ENCODE measurements at regions not wholly inside any gene's neighbourhood (a gene's known extent, or its start where the extent isn't known, plus 50 kb on each side); places are given as distances from the start of the nearest gene placed in this dataset.

DNA sequence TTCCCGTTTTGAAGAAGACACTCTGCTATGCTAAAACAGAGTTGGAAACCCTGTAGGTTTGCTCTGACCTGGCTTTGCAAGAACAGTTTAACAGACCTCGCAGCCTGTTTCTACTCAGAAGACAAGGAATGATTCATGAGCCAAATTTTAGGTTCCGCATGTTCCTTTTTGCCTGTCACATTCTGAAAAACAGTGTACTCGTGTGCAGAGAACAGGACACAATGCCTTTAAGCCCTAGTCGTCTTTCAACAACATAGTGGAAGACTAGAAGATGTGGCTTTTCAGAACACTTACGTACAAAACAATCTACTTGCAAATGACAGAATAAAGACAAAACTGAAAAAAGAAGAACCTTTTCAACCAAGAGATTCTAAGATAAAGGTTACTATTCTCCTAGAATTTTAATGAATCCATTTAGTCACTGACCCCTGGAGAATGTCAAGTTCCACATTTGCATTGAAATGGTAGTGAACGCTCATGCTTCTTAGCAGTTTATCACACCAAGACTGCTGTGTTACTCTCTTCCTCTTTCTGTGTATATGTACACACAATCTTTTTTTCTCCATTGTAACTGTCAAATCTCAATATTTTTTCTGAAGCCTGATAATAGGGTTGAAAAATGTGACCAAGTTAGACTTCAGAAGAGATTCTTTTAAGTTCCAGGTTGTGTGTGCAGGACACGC is 220.7 kb upstream of the NRSN1 start:
- TF ChIP-seq, protein P1, sequence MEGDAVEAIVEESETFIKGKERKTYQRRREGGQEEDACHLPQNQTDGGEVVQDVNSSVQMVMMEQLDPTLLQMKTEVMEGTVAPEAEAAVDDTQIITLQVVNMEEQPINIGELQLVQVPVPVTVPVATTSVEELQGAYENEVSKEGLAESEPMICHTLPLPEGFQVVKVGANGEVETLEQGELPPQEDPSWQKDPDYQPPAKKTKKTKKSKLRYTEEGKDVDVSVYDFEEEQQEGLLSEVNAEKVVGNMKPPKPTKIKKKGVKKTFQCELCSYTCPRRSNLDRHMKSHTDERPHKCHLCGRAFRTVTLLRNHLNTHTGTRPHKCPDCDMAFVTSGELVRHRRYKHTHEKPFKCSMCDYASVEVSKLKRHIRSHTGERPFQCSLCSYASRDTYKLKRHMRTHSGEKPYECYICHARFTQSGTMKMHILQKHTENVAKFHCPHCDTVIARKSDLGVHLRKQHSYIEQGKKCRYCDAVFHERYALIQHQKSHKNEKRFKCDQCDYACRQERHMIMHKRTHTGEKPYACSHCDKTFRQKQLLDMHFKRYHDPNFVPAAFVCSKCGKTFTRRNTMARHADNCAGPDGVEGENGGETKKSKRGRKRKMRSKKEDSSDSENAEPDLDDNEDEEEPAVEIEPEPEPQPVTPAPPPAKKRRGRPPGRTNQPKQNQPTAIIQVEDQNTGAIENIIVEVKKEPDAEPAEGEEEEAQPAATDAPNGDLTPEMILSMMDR (IDR thresholded peaks at IDR 0.05 in 8 of 11, conservative IDR thresholded peaks at IDR 0.05 in 3 of 11): no peak
- TF ChIP-seq POLR2A (IDR thresholded peaks at IDR 0.05): no peak
- no peak for TF ChIP-seq POLR2AphosphoS5 (IDR thresholded peaks at IDR 0.05)
